ENCODE measurements at regions not wholly inside any gene's neighbourhood (a gene's known extent, or its start where the extent isn't known, plus 50 kb on each side); places are given as distances from the start of the nearest gene placed in this dataset.

- no peak for TF ChIP-seq CTCF (IDR thresholded peaks at IDR 0.05)
- TF ChIP-seq POLR2A (IDR thresholded peaks at IDR 0.05) = no peak
These were observed 146.5 kb upstream of the MEIS2 start for GRCh38 chr15:37246856-37247255.
